Skin epidermis (tissue), 12 donors: ENCODE measurements at regions not wholly inside any gene's neighbourhood (a gene's known extent, or its start where the extent isn't known, plus 50 kb on each side); places are given as distances from the start of the nearest gene placed in this dataset.

Source experiments
- H3K27ac ChIP-seq, 21 experiments: fragments of 200-600 bp; sonication (generic) in 11 of 21; one replicate each; pipeline ENCODE4 v1.5.0; 2020; ENCODE audit warnings: mild to moderate bottlenecking in 3 of 21, inconsistent platforms in 2 of 21, moderate library complexity in 2 of 21
- H3K4me3 ChIP-seq, 7 experiments: fragments of 200-600 bp; sonication (generic) in 2 of 7; one replicate each; pipeline ENCODE4 v1.5.0; 2020; ENCODE audit warnings: inconsistent platforms in 2 of 7, mild to moderate bottlenecking in 2 of 7, moderate library complexity in 1 of 7

DNA sequence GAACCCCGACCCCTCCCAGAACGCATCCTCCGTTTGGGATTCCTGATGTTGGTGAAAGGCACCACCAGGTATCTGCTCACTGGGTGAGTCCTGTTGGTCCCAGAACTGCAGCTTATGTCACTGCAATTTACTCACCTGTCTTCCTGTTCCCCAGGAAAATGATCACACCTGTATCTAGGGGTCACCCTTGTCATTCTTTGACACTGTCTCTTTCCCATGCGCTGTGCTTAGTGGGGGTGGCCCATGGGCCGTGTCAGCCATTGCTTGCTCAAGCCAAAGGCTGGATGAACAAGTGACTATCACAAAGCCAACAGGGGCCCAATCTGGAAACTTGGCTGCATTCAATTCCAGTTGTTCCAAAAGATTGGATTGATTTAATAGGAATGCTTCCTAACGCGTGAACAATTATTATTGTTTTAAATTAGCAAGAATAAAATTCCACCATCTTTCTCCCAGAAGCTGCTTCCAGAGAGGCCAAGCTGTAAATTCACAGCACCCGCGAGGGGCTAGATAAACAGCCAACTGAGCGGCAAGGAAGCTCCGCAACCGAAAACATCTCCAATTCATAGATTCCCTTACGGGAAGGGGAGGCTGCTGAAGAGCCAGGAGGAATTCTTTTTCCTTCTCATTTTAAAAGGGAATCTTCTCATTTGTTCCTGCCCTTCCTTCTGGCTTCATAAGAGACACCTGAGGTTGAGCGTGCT is 134.8 kb upstream of the ZMIZ1 start:
- H3K27ac ChIP-seq, result peak overlapping the region in 7 of 21 experiments; percentile 5 to 68 (median 29)
- no peak overlapping the region for H3K4me3 ChIP-seq

DNA sequence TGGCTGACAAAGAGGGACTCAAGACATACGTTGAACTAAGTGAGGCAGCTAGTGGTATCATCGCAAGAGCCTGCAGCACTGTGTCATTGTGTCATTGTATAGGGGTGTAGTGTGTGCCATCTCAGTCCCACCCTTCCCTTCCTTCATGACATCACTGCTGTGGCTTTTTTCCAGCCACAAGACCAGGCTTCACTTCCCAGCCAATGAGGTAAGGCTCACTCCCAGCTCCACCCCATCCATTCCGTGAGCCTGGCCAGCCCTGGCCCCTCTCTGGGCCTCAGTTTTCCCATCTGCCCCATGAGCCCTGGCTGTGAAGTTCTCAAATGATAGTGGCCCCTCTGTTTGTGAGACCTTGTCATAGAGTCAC is 134.3 kb upstream of the ZMIZ1 start:
- Histone ChIP-seq H3K27ac (peak overlapping the region in 9 of 21 experiments; percentile 4 to 68 (median 54)), H3K4me3 (no peak overlapping the region)

DNA sequence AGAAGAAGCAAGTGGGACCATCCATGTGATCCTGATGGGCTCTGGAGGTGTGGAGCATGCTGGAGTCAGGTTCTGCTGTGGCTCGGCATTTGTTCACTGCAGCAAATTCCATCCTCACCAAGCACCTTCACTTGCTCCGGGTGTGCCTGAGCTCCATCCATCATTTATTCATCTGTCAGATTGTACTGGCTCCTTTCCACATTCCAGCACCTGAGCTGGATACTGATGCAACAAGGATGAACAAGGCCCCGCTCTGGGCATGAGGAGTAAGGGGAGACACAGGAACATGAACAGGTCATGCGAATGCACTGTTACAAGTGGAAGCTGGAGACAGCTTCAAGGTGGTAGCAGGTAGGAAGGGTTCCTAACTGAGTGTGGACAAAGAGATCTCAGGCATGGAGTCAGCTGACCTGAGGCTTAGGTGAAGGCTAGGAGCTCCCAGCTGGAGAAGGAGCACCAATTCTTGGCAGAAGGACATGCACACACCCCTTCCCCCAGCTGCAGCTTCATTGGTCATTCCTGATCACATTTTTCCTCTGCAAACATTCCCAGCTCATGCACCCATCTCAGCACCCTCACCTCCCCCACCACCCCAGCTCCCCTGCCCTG is 133.7 kb upstream of the ZMIZ1 start:
- peak overlapping the region in 8 of 21 experiments; percentile 4 to 60 (median 53) for H3K27ac ChIP-seq
- H3K4me3 ChIP-seq, result no peak overlapping the region

DNA sequence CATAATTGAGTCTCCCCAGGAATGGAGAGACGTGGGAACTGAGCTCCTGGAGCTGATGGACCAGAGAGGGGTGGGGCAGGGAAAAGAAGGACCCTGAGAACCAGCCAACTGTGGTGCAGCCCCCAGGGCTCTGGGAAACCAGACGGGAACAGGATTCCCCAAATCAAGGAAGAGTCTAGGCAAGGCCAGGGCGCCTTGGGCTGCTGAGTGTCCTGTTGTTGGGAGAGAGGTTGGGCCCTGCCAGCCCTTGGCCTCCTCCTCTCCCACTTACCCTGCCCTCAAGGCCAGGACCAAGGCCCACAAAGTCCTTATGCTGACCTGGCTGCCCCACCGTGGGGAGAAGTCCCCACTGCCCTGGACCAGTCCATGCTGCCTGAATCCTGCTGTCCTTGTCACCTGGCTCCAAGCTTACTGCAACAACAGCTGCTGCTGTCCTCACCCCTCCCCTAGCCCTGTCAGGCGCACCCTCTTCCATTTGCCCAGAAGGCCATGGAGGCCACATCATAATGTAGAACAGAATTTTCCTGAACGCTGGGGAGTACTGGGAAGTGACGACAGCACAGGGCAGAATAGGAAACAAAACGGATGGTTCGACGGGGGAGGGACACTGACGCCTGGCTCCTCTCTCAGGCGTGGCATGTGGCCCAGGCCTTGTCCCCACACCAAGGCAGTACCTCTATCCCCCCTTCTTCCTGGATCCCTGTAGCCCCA is 132.9 kb upstream of the ZMIZ1 start:
- peak overlapping the region in 6 of 21 experiments; percentile 3 to 46 (median 36) for H3K27ac ChIP-seq
- no peak overlapping the region for H3K4me3 ChIP-seq

DNA sequence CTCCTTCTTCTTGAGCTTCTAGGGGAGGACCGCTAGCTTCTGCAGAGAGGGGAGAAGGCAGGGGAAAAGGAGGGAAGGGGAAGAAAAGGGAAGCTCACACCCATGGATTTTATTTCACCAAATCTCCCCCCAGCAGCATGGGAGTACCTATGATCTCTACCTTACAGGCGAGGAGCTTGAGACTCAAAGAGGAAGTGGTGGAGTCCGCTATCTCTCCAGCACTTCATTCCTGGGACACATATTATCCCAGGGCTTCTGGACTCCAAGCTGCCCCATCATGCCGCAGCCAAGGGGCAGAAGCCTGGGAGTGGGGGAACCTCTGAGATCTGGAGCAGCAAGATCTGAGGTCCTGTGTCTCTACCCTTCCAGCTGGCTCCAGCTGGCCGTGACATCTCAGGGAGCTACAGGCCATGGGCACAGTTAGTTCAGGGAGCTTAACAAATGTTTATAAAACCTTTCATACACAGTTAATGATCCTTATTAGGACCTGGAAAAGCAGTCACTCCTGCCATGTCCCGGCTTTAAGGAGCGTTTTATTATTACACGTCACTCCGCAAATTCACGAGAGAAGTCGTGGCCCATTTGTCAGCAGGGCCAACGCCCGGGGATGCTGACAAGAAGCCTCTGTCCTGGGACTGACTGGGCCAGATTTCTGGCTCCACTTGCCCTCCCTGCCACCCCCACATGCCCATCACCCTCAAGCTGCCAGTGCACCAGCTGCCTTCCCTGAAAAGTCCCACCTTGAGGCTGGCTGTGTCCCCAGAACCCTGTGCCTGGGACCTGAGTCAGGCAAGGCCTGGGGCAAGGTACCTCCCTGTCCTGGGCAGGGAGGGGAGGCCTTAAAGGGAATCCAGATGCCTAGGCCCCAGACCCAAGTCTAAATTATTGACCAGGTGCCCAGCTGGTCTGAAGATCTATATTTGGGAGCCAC is 132.1 kb upstream of the ZMIZ1 start:
- peak overlapping the region in 6 of 21 experiments; percentile 3 to 45 (median 30) for H3K27ac ChIP-seq
- H3K4me3 ChIP-seq, result no peak overlapping the region

DNA sequence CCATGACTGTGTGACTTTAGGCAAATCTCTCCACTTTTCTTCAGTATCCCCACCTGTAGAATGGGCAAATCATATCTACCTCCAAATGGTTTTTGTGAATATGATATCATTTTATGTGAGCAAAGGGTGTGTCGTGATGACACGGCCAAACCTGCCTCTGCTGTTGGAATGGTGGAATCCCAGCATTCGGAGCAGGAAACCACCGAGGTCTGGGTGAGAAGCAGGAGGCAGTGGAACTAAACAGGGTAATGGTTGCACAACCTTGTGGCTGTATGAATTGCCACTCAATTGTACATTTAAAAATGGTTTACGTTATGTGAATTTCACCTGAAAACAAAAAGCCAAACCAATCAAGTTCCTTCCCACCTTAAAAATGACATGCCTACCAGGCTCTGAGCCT is 131.4 kb upstream of the ZMIZ1 start:
- Histone ChIP-seq H3K4me3 (no peak overlapping the region), H3K27ac (peak overlapping the region in 5 of 21 experiments; percentile 4 to 45 (median 41))

DNA sequence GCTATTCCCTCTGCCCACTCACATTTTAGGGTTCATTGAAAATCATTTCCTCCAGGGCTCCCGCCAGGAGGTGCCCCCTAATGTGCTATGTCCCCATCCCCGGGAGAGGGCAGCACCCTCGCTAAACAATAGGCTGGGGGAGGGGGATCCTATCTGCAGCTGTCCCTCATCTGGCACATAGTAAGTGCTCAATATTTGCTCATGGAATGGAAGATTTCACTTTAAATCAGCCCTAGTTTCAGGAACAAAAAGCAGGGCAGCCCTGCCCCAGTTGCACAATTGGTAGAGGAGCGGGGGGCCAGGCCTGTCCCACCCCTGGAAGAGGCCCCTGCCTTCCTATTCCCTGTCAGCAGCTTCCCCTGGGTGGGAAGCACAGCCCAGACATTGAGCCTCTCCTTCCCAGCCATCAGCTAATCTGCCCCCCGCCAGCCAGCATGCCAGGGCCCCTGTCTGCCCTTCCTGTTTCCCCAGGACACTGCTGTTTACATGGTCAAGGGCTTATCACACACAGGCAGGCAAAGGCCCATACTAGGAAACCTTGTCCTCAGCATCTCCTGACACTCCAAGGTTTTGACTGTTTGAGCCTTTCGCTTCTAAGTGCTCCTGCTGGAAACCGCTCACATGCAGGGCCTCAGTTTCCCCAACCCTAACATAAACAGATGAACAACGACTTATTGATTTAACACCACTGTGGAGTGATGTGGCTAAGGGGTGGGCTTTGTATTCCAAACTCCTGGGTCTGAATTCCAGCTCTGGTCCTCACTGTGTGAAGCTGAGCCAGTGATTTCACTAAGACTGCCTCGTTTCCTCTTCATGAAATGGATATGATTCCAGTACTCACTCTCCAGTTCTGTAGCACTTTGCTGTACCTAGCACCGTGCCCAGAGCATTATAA is 130.7 kb upstream of the ZMIZ1 start:
- Histone ChIP-seq H3K4me3 (no peak overlapping the region), H3K27ac (peak overlapping the region in 2 of 21 experiments; percentile 8 to 45)

DNA sequence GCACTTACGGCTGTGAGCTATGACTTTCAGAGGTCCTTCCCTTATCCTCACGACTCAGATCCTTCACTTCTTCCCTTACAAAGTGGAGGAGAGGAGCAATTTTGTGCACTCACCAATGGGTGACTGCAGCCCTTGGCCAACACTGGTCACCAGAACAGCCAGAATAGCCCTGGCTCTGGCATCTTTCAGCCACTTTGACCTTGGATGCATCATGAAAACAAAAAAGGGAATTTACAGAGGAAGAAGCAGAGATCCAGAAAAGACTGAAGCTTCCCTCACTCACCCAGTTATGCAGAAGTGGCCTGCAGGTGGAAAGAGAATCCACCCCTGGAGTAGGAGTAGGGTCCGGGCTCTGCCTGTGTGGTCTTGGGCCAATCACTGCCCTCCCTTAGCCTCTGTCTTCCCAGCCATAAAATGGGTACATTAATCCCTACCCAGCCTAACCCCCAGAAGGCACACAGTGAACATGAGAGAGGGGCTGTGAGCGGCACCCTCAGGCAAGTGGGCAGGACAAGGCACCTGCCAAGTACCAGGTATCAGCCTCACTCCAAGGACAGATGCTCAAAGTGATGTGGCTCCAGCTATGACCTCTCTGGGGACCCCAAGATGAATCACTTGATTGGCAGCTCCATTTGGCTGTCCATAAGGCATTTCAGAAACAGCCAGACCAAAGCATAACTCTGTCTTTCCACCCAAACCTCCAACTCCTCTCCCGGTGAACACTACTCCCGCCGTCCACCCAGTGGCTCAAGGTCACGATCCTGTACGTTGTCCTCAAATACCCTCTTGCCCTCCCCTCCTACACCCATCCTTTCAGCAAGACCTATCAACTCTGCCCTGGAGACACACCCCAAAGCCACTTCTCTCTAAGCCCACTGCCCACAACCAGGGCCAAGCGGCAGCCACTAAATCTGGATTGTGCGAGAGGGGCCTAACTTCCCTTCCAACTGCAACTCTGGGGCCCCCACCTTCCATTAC is 129.8 kb upstream of the ZMIZ1 start:
- H3K27ac ChIP-seq, result no peak overlapping the region
- no peak overlapping the region for H3K4me3 ChIP-seq

DNA sequence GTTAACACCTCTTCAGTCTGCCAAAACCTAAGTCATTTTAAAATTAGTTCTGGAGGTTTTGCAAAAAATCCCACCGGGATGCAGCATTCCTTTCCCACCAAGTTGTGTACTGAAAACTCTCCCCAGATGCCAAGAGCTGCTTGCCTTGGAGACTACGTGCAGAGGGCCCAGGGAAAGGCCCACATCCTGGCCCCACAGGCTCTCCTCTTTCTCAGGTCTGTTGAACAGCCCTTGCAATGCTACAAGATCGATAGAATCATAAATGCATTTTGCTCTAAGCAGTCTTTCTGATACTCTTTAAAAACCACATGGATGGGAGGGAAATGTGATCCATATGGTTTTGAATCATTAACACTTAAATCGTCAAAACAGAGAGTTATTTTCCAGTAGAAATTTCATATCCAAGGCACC is 126.7 kb upstream of the ZMIZ1 start:
- Histone ChIP-seq H3K27ac (no peak overlapping the region), H3K4me3 (no peak overlapping the region)

DNA sequence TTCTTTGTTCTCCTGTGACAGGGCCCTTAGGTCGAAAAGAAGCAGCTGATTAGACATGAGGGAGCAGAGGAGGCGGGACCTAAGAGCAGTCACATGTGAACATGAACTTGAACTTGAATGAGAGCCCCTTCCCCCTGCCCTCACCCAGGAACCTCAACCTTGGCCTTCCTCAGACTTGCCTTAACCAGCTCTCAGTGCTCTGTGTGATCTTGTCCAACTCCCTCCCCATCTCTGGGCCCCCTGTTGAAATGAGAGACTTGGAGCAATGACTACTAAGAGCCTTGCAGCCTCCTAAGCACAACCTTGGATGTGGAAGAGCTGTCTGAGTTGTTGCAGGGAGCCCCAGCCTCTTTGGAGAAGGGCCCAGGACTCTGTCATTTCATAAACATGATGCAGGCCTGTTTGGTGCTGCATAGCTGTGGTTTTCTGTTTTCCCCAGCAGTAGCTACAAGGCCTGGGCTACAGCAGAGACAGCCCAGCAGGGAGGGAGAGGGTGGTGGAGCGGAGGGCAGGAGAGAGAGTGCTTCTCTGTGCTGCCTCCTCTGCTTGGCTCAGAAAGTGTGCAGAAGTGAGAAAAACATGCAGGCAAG is 123.9 kb upstream of the ZMIZ1 start:
- Histone ChIP-seq H3K27ac (peak overlapping the region in 10 of 21 experiments; percentile 0 to 72 (median 39)), H3K4me3 (no peak overlapping the region)

DNA sequence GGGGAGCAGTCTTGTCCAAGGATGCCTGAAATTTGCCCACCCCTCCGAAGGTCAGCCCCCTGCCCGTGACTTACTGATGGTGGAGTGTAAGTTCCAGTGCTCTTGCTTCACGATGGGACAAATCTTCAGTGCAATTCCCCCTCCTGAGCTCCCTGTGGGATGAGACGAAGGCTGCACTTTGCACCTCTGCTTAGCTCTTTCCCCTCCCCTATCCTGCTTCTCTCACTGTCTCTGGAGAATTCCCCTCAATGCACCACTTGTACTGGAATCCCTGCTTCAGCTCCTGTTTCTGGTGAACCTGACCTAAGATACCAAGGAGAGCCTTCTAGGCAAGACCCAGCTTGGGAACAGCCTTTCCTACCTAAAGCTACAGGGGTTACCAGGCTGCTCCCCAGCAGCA is 122.9 kb upstream of the ZMIZ1 start:
- Histone ChIP-seq H3K27ac (peak overlapping the region in 4 of 21 experiments; percentile 4 to 72 (median 35)), H3K4me3 (no peak overlapping the region)

DNA sequence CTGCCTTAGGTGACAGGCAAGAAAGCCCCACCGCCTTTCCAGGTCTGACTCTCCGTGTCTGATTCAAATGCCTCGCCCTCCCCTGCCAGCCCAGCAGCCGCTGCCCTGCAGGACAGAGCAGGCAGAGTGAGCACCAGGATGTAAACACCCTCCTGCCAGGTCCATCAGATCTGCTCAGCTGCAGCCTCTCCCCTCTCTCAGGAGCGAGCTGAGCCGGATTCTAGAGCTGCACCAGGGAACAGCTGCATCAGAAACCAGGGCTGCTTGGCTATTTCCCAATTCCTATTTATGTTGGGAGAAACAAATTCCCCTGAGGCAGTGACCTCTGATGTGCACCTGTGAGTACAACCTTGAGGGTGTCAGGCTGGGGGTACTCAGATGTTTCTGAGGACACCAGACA is 121.5 kb upstream of the ZMIZ1 start:
- peak overlapping the region in 5 of 21 experiments; percentile 14 to 43 (median 34) for H3K27ac ChIP-seq

DNA sequence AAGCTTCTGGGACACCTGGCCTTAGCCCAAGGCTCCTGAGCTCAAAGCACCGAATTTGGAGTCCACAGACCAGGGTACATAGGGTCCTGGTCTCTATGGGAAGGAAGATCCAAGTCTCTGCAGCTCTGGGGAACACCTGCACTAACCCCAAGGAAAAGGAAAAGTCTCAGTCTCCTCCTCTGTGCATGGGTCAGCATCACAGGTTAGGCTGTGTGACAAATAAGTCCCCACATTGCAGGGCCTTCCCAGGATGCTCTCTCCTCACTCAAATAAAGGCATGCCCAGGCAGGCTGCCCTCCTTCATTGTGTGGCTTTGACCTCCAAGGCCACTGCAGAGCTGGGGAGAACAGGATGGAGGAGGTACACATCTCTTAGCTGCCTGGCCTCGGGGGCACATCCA is 121.0 kb upstream of the ZMIZ1 start:
- H3K27ac ChIP-seq, result peak overlapping the region in 7 of 21 experiments; percentile 14 to 51 (median 42)
- no peak overlapping the region for H3K4me3 ChIP-seq

More for the DNA sequence above, 121.5 kb upstream of the ZMIZ1 start:
- no peak overlapping the region for H3K4me3 ChIP-seq

DNA sequence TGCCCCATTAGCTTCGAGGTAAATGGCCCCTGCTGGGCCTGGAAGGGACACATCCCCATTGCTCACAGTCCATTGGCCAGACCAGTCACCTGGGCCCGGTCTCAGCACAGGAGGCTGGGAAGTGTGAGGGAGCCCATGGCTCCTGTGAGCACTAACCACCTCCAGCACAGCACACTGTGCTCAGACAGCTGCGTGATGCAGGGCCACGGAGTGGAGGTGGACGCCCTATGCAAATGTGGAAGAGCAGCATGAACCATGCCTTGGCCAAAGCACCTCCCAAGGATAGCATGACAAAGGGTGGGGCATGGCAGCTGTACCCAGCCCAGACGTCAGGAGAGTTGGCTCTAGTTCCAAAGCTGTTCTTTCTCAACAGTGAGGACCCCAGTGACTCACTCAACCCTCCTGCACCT is 120.1 kb upstream of the ZMIZ1 start:
- Histone ChIP-seq H3K4me3 (no peak overlapping the region), H3K27ac (peak overlapping the region in 13 of 21 experiments; percentile 0 to 68 (median 43))

DNA sequence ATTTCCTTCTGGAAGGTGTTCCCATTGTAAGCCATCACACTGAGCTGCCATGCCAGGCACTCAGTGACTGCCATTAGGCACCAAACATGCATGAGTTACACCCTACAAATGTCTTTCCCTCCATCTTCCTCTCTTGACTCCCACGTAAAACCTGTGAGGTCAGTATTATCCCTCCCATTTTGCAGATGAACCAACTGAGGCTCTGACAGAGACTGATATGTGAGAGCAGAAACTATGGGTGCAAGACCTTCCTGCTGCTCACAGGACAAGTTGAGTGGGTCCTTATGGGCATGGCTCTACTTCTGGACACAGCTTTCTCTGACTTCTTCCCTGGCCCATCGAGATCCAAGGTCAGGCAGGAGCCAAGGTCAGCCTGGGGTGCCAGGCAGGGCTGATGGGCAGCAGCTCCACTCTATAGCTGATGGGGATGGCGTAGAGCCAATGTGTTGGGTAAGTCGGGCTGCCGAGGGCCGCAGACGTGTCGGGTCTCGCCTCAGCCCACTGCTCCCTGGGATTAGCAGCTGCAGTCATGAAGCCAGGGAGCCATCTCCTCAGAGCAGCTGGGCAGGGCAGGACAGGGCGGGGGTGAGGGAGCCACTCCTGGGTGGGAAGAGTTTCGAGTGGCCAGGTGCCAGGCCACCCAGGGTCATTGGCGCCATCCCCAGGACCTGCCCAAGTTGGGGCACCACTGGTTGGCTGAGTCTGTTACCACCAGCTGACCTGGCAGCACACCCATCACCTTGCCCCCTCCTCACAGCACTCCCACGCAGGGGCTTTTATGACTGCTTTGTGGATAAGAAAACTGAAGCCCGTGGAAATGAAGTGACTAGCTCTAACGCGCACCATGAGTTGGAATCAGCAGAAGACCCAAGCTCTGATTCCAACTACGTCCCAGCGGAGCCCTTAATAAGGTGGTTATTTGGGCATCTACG is 117.8 kb upstream of the ZMIZ1 start:
- no peak overlapping the region for H3K4me3 ChIP-seq
- peak overlapping the region in 9 of 21 experiments; percentile 3 to 73 (median 24) for H3K27ac ChIP-seq

DNA sequence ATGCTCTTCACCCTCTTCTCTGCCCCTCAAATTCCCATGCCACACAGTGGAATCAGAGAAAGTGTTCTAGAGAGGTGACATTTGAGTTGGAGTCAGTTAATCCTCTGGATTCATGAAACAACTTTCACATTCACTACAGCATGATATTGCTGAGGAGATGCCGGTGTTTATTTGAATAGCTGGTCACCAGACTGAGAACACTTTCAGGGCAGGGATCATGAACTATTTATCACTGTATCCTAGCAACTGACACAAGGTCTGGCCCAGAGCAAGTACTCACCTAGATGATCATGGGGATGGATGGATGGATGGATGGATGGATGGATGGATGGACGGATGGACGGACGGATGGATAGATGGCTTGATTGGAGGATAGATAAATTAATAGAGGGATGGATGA is 116.7 kb upstream of the ZMIZ1 start:
- H3K27ac ChIP-seq, result peak overlapping the region in 7 of 21 experiments; percentile 3 to 73 (median 22)

More for the DNA sequence above, 116.7 kb upstream of the ZMIZ1 start:
- no peak overlapping the region for H3K4me3 ChIP-seq
